IPS-15b (cell line): ENCODE measurements at regions not wholly inside any gene's neighbourhood (a gene's known extent, or its start where the extent isn't known, plus 50 kb on each side); places are given as distances from the start of the nearest gene placed in this dataset.
"Not testable (repeated sequence)": the region's sequence is repeated elsewhere in the genome, so short reads cannot be mapped to it uniquely, and the experiment has no call there.

Experiments
- H3K27me3 ChIP-seq: one replicate; pipeline ENCODE4 v1.6.1; 2013; ENCODE audit warnings: low read length; ENCODE audit not compliant: control insufficient read depth, insufficient read depth
- H3K36me3 ChIP-seq: one replicate; pipeline ENCODE4 v1.6.1; 2013; ENCODE audit warnings: low read length; ENCODE audit not compliant: control insufficient read depth, insufficient read depth
- H3K4me1 ChIP-seq: one replicate; pipeline ENCODE4 v1.6.1; 2013; ENCODE audit warnings: mild to moderate bottlenecking, low read length; ENCODE audit not compliant: control insufficient read depth, insufficient read depth
- H3K4me3 ChIP-seq: one replicate; pipeline ENCODE4 v1.5.1; 2013; ENCODE audit warnings: low read depth, low read length
- H3K9ac ChIP-seq: one replicate; pipeline ENCODE4 v1.6.1; 2013; ENCODE audit warnings: low read depth, mild to moderate bottlenecking, low read length
- H3K9me3 ChIP-seq: one replicate; pipeline ENCODE4 v1.6.1; 2013; ENCODE audit warnings: mild to moderate bottlenecking, low read length; ENCODE audit not compliant: control insufficient read depth, insufficient read depth

- no peaks in the 10 kb centered on the region for H3K4me1 ChIP-seq
- H3K36me3 ChIP-seq, result no peaks in the 10 kb centered on the region
- H3K9me3 ChIP-seq, result no peaks in the 10 kb centered on the region
Observed at GRCh38 chr1:55443175-55443915, 228.2 kb upstream of the USP24 start.

GRCh38 chr1:55441489-55441888 lies 226.3 kb upstream of the USP24 start:
- no peaks in the 10 kb centered on the region for H3K4me1 ChIP-seq
- H3K27me3 ChIP-seq, result no peaks in the 10 kb centered on the region
- H3K9ac ChIP-seq, result no peak overlapping the region

More at GRCh38 chr1:55443175-55443915, 228.2 kb upstream of the USP24 start:
- Histone ChIP-seq H3K4me3 (no peak overlapping the region), H3K9ac (no peak overlapping the region), H3K27me3 (no peaks in the 10 kb centered on the region)

GRCh38 chr1:55437692-55438091 lies 222.5 kb upstream of the USP24 start:
- no peaks in the 10 kb centered on the region for H3K9me3 ChIP-seq
- no peak overlapping the region for H3K4me3 ChIP-seq
- H3K27me3 ChIP-seq, result no peaks in the 10 kb centered on the region
- no peak overlapping the region for H3K9ac ChIP-seq
- no peaks in the 10 kb centered on the region for H3K36me3 ChIP-seq
- no peaks in the 10 kb centered on the region for H3K4me1 ChIP-seq

More at GRCh38 chr1:55441489-55441888, 226.3 kb upstream of the USP24 start:
- H3K4me3 ChIP-seq, result no peak overlapping the region
- no peaks in the 10 kb centered on the region for H3K36me3 ChIP-seq
- H3K9me3 ChIP-seq, result no peaks in the 10 kb centered on the region

GRCh38 chr1:55430720-55431119 lies 215.6 kb upstream of the USP24 start:
- H3K9me3 ChIP-seq, H3K9ac ChIP-seq, H3K36me3 ChIP-seq, H3K27me3 ChIP-seq, H3K4me1 ChIP-seq, H3K4me3 ChIP-seq: not testable (repeated sequence)

GRCh38 chr1:55430206-55430605 lies 215.0 kb upstream of the USP24 start:
- not testable (repeated sequence) for H3K9me3 ChIP-seq, H3K36me3 ChIP-seq, H3K4me3 ChIP-seq, H3K4me1 ChIP-seq, H3K27me3 ChIP-seq, H3K9ac ChIP-seq

- H3K36me3 ChIP-seq, result no peaks in the 10 kb centered on the region
- no peaks in the 10 kb centered on the region for H3K4me1 ChIP-seq
- H3K9me3 ChIP-seq, result no peaks in the 10 kb centered on the region
- H3K27me3 ChIP-seq, result no peaks in the 10 kb centered on the region
- H3K4me3 ChIP-seq, result no peak overlapping the region
- no peak overlapping the region for H3K9ac ChIP-seq
Observed at GRCh38 chr1:55428944-55429931, 214.1 kb upstream of the USP24 start.

GRCh38 chr1:55428231-55428630 lies 213.1 kb upstream of the USP24 start:
- Histone ChIP-seq H3K9ac (no peak overlapping the region), H3K4me3 (no peak overlapping the region), H3K4me1 (no peaks in the 10 kb centered on the region), H3K27me3 (no peaks in the 10 kb centered on the region), H3K9me3 (no peaks in the 10 kb centered on the region), H3K36me3 (no peaks in the 10 kb centered on the region)

GRCh38 chr1:55427606-55428005 lies 212.4 kb upstream of the USP24 start:
- Histone ChIP-seq H3K9me3 (no peaks in the 10 kb centered on the region), H3K9ac (no peak overlapping the region), H3K36me3 (no peaks in the 10 kb centered on the region), H3K4me3 (no peak overlapping the region), H3K27me3 (no peaks in the 10 kb centered on the region), H3K4me1 (no peaks in the 10 kb centered on the region)

- H3K9ac ChIP-seq, result no peak overlapping the region
- H3K27me3 ChIP-seq, result no peaks in the 10 kb centered on the region
- no peaks in the 10 kb centered on the region for H3K9me3 ChIP-seq
- no peaks in the 10 kb centered on the region for H3K4me1 ChIP-seq
- H3K36me3 ChIP-seq, result no peaks in the 10 kb centered on the region
- no peak overlapping the region for H3K4me3 ChIP-seq
Observed at GRCh38 chr1:55426619-55427018, 211.5 kb upstream of the USP24 start.

- Histone ChIP-seq H3K4me3 (no peak overlapping the region), H3K4me1 (no peaks in the 10 kb centered on the region), H3K9ac (no peak overlapping the region), H3K27me3 (no peaks in the 10 kb centered on the region), H3K9me3 (no peaks in the 10 kb centered on the region), H3K36me3 (no peaks in the 10 kb centered on the region)
Observed at GRCh38 chr1:55426156-55426555, 211.0 kb upstream of the USP24 start.

GRCh38 chr1:55425310-55425930 lies 210.3 kb upstream of the USP24 start:
- Histone ChIP-seq H3K27me3 (no peaks in the 10 kb centered on the region), H3K9ac (no peak overlapping the region), H3K4me3 (no peak overlapping the region), H3K4me1 (no peaks in the 10 kb centered on the region), H3K36me3 (no peaks in the 10 kb centered on the region), H3K9me3 (no peaks in the 10 kb centered on the region)
